NCI-H82 (cell line): ENCODE measurements at regions not wholly inside any gene's neighbourhood (a gene's known extent, or its start where the extent isn't known, plus 50 kb on each side); places are given as distances from the start of the nearest gene placed in this dataset.

ENCODE experiments used
- DNase-seq: peaks from one replicate; lab custom pipeline; 2025; lab: John Stamatoyannopoulos, UW

GRCh38 chr1:2971101-2971501 is 50.2 kb upstream of the ACTRT2 start:
- DNase-seq: no peak
